Activated naive CD4-positive, alpha-beta T cell treated with Interleukin-2 at 50 U/mL for 16 hours (primary cell): ENCODE measurements at regions not wholly inside any gene's neighbourhood (a gene's known extent, or its start where the extent isn't known, plus 50 kb on each side); places are given as distances from the start of the nearest gene placed in this dataset.
"Not testable (repeated sequence)": the region's sequence is repeated elsewhere in the genome, so short reads cannot be mapped to it uniquely, and the experiment has no call there.

ENCODE experiments used
- DNase-seq: peaks from one replicate; pipeline ENCODE4 v3.0.0-alpha.2; 2020

GRCh38 chr6:147674099-147674498 is 165.6 kb downstream of the SAMD5 start:
- DNase-seq, result no peak

- DNase-seq, result no peak
Measured at GRCh38 chr6:147674794-147675193, 166.3 kb downstream of the SAMD5 start.

- no peak for DNase-seq
Measured at GRCh38 chr6:147675281-147675680, 166.8 kb downstream of the SAMD5 start.

- no peak for DNase-seq
Measured at GRCh38 chr6:147676495-147677199, 168.2 kb downstream of the SAMD5 start.

GRCh38 chr6:147677647-147678046 is 169.2 kb downstream of the SAMD5 start:
- no peak for DNase-seq

GRCh38 chr6:147678253-147678652 is 169.8 kb downstream of the SAMD5 start:
- DNase-seq, result no peak

GRCh38 chr6:147684906-147685305 is 176.4 kb downstream of the SAMD5 start:
- no peak for DNase-seq

GRCh38 chr6:147689398-147689797 is 180.9 kb downstream of the SAMD5 start:
- no peak for DNase-seq

GRCh38 chr6:147691446-147691845 is 183.0 kb downstream of the SAMD5 start:
- DNase-seq, result no peak

- DNase-seq, result no peak
Measured at GRCh38 chr6:147693181-147693580, 184.7 kb downstream of the SAMD5 start.

GRCh38 chr6:147694556-147694955 is 186.1 kb downstream of the SAMD5 start:
- DNase-seq, result not testable (repeated sequence)

- DNase-seq, result no peak
Measured at GRCh38 chr6:147695819-147696218, 187.3 kb downstream of the SAMD5 start.

- no peak for DNase-seq
Measured at GRCh38 chr6:147699140-147699539, 190.7 kb downstream of the SAMD5 start.

GRCh38 chr6:147699637-147700036 is 191.1 kb downstream of the SAMD5 start:
- DNase-seq, result no peak

GRCh38 chr6:147700436-147701209 is 192.1 kb downstream of the SAMD5 start:
- DNase-seq, result no peak

GRCh38 chr6:147704691-147705090 is 196.2 kb downstream of the SAMD5 start:
- no peak for DNase-seq

GRCh38 chr6:147707524-147707923 is 199.0 kb downstream of the SAMD5 start:
- DNase-seq, result no peak

- no peak for DNase-seq
Measured at GRCh38 chr6:147708170-147708569, 199.7 kb downstream of the SAMD5 start.

GRCh38 chr6:147709396-147710272 is 201.1 kb downstream of the SAMD5 start:
- DNase-seq, result no peak

GRCh38 chr6:147710890-147711289 is 202.4 kb downstream of the SAMD5 start:
- DNase-seq, result no peak

GRCh38 chr6:147711476-147711875 is 203.0 kb downstream of the SAMD5 start:
- DNase-seq, result no peak

GRCh38 chr6:147712841-147713240 is 204.4 kb downstream of the SAMD5 start:
- no peak for DNase-seq

GRCh38 chr6:147715035-147715434 is 206.5 kb downstream of the SAMD5 start:
- DNase-seq, result no peak
